SU-DHL-6 (cell line): ENCODE measurements at regions not wholly inside any gene's neighbourhood (a gene's known extent, or its start where the extent isn't known, plus 50 kb on each side); places are given as distances from the start of the nearest gene placed in this dataset.

Experiments
- H2AFZ ChIP-seq: fragments of 200-600 bp; sonication (generic); 2 replicates; pipeline ENCODE4 v1.6.1; 2014; ENCODE audit warnings: low read depth, mild to moderate bottlenecking, moderate library complexity, mixed read lengths, antibody characterized with exemption, low read length; ENCODE audit not compliant: severe bottlenecking
- H3F3A ChIP-seq: fragments of 200-600 bp; shearing (Covaris generic); 2 replicates; pipeline ENCODE4 v1.6.0; 2016; ENCODE audit warnings: antibody characterized with exemption, mild to moderate bottlenecking; ENCODE audit not compliant: insufficient read depth
- H3K27ac ChIP-seq: fragments of 200-600 bp; sonication (generic); 2 replicates; pipeline ENCODE4 v1.5.1; 2016; ENCODE audit warnings: low read depth, mild to moderate bottlenecking, low read length, moderate library complexity, mixed read lengths
- H3K27me3 ChIP-seq: fragments of 200-600 bp; sonication (generic), shearing (Covaris generic); 2 replicates; pipeline ENCODE4 v1.6.0; 2014; ENCODE audit warnings: mild to moderate bottlenecking, low read length
- H3K36me3 ChIP-seq: fragments of 200-600 bp; sonication (generic); 2 replicates; pipeline ENCODE4 v1.6.1; 2014; ENCODE audit warnings: mild to moderate bottlenecking, low read length, mixed read lengths
- H3K4me2 ChIP-seq: fragments of 300-600, 200-600 bp; shearing (Covaris generic), sonication (generic); 2 replicates; pipeline ENCODE4 v1.6.0; 2014; ENCODE audit warnings: low read length, low read depth, mild to moderate bottlenecking; ENCODE audit not compliant: poor library complexity, severe bottlenecking
- H3K4me3 ChIP-seq: fragments of 200-600 bp; sonication (generic); 2 replicates; pipeline ENCODE4 v1.5.1; 2014; ENCODE audit warnings: antibody characterized with exemption, low read length, mild to moderate bottlenecking, mixed read lengths; ENCODE audit not compliant: insufficient read depth, poor library complexity, severe bottlenecking
- H3K79me2 ChIP-seq: fragments of 200-600 bp; sonication (generic); 2 replicates; pipeline ENCODE4 v1.6.1; 2014; ENCODE audit warnings: mild to moderate bottlenecking, low read length, moderate library complexity; ENCODE audit not compliant: insufficient read depth
- H3K9ac ChIP-seq: fragments of 200-600 bp; sonication (generic); 2 replicates; pipeline ENCODE4 v1.7.0; 2014; ENCODE audit warnings: mild to moderate bottlenecking, low read length
- H3K9me2 ChIP-seq: fragments of 200-600 bp; sonication (generic); replicated peaks from 2 replicates; pipeline ENCODE4 v1.6.1; 2014; ENCODE audit warnings: low read length; ENCODE audit not compliant: insufficient read depth
- H3K9me3 ChIP-seq: fragments of 200-600 bp; sonication (generic); 2 replicates; pipeline ENCODE4 v1.6.1; 2014; ENCODE audit warnings: low read length, mixed read lengths; ENCODE audit not compliant: insufficient read depth
- H4K20me1 ChIP-seq: fragments of 200-600 bp; sonication (generic); 2 replicates; pipeline ENCODE4 v1.6.1; 2014; ENCODE audit warnings: low read depth, mild to moderate bottlenecking, antibody characterized with exemption, low read length, moderate library complexity, mixed read lengths
- EZH2phosphoT487 ChIP-seq: fragments of 200-600 bp; sonication (generic), shearing (Covaris generic); conservative IDR thresholded peaks from 2 replicates; pipeline ENCODE4 v1.6.1; 2018; ENCODE audit warnings: mild to moderate bottlenecking, antibody characterized with exemption, low read length, moderate library complexity, mixed read lengths
- TF ChIP-seq, protein P1 (sequence below): fragments of 200-600 bp; sonication (generic); IDR thresholded peaks from one replicate; pipeline ENCODE4 v1.5.1; 2017; ENCODE audit warnings: antibody characterized with exemption, mild to moderate bottlenecking, low read length, moderate library complexity; ENCODE audit not compliant: insufficient read depth, poor library complexity, severe bottlenecking

DNA sequence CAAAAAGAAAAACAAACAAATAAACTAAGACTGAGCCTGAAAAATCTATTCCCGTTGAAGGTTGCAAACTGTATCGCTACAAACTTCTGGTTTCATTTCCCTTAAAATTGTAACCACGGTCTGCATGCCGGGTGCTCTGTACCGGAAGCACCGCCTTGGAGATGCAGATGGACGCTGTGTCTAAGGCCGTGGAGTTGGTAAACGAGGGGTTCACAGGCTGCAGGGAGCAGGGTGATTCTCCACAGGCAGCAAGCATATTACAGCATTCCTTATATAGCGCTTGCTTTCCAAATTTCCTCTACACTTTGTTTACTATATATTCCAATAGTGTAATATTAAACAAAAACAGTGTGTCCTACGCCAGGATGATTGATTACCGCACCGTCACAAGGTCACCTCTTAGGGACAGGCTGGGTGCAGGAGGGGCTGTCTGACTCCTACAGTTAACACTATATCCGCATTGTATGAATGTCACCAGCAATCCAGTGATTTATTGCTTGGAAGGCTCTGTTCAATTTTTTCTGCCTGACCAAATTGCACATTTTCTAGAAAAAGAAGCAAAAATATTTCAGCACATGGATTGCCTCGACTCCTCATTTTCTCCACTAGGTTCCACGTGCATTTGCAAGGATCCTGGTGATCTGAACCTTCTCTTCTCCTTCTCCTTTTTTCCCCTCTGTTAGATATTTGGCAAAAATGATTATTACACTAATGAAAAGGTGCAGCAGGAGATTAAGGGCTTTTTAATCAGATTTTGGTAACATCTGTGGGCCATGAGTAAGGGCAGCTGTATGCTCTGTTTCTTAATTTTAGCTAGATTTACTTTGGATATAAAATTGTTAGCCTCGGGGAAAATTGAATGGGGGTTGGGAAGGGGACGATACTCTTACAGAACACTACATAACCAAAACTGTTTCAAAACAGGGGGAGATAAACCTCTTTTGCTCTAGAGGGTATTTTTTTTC lies 325.8 kb upstream of the MGMT start:
- H2AFZ ChIP-seq = no peak overlapping the region
- no peak for TF ChIP-seq EZH2phosphoT487
- TF ChIP-seq, protein P1, sequence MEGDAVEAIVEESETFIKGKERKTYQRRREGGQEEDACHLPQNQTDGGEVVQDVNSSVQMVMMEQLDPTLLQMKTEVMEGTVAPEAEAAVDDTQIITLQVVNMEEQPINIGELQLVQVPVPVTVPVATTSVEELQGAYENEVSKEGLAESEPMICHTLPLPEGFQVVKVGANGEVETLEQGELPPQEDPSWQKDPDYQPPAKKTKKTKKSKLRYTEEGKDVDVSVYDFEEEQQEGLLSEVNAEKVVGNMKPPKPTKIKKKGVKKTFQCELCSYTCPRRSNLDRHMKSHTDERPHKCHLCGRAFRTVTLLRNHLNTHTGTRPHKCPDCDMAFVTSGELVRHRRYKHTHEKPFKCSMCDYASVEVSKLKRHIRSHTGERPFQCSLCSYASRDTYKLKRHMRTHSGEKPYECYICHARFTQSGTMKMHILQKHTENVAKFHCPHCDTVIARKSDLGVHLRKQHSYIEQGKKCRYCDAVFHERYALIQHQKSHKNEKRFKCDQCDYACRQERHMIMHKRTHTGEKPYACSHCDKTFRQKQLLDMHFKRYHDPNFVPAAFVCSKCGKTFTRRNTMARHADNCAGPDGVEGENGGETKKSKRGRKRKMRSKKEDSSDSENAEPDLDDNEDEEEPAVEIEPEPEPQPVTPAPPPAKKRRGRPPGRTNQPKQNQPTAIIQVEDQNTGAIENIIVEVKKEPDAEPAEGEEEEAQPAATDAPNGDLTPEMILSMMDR = no peak
- H3K9ac ChIP-seq = no peak overlapping the region
- no peak overlapping the region for H3K4me2 ChIP-seq
- H3K36me3 ChIP-seq = no peaks in the 10 kb centered on the region
- H3K9me2 ChIP-seq = no peaks in the 10 kb centered on the region
- H4K20me1 ChIP-seq = no peaks in the 10 kb centered on the region
- no peaks in the 10 kb centered on the region for H3K27me3 ChIP-seq
- no peaks in the 10 kb centered on the region for H3K79me2 ChIP-seq
- no peaks in the 10 kb centered on the region for H3F3A ChIP-seq
- no peaks in the 10 kb centered on the region for H3K9me3 ChIP-seq
- no peak overlapping the region for H3K4me3 ChIP-seq
- no peak overlapping the region for H3K27ac ChIP-seq

DNA sequence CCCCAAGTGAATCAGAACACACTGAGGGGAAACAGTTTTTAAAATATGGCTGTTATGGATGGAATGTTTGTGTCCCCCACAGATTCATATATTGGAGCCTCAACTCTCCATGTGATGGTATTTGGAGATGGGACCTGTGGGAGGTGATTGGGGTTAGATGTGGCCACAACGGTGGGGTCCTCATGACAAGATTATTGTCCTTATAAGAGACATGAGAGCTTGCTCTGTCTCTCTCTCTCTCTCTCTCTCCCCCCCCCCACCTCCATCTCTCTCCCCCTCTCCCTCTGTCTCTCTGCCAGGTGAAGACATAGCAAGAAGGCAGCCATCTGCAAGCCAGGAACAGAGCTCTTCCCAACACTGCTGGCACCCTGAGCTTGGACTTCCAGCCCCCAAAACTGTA lies 315.8 kb upstream of the MGMT start:
- TF ChIP-seq, protein P1 = no peak
- no peak for TF ChIP-seq EZH2phosphoT487
- Histone ChIP-seq H4K20me1 (no peaks in the 10 kb centered on the region), H2AFZ (no peak overlapping the region), H3K9me3 (no peaks in the 10 kb centered on the region), H3K4me3 (no peak overlapping the region), H3K27me3 (no peaks in the 10 kb centered on the region), H3K9me2 (no peaks in the 10 kb centered on the region), H3K36me3 (no peaks in the 10 kb centered on the region), H3F3A (no peaks in the 10 kb centered on the region), H3K9ac (no peak overlapping the region), H3K4me2 (no peak overlapping the region), H3K79me2 (no peaks in the 10 kb centered on the region), H3K27ac (no peak overlapping the region)

GRCh38 chr10:129156406-129156805 lies 310.6 kb upstream of the MGMT start:
- H4K20me1 ChIP-seq = no peaks in the 10 kb centered on the region
- H3K79me2 ChIP-seq = no peaks in the 10 kb centered on the region
- H3K4me2 ChIP-seq = no peak overlapping the region
- H3K27ac ChIP-seq = no peak overlapping the region
- no peak overlapping the region for H3K9ac ChIP-seq
- no peak overlapping the region for H2AFZ ChIP-seq
- H3K9me2 ChIP-seq = no peaks in the 10 kb centered on the region
- no peak for TF ChIP-seq EZH2phosphoT487
- TF ChIP-seq, protein P1 = no peak
- H3K9me3 ChIP-seq = no peaks in the 10 kb centered on the region
- H3K36me3 ChIP-seq = no peaks in the 10 kb centered on the region
- no peaks in the 10 kb centered on the region for H3F3A ChIP-seq
- H3K4me3 ChIP-seq = no peak overlapping the region
- H3K27me3 ChIP-seq = no peaks in the 10 kb centered on the region
